Jurkat, Clone E6-1 (cell line): ENCODE measurements at regions not wholly inside any gene's neighbourhood (a gene's known extent, or its start where the extent isn't known, plus 50 kb on each side); places are given as distances from the start of the nearest gene placed in this dataset.

ENCODE experiments used
- DNase-seq: peaks from one replicate; pipeline ENCODE4 v3.0.0-alpha.2; 2011; ENCODE audit warnings: low read depth, low spot score
- H3K4me3 ChIP-seq: 2 replicates; pipeline ENCODE4 v1.5.1; 2011; ENCODE audit warnings: mild to moderate bottlenecking, low read length, control low read depth, moderate library complexity

- no peak overlapping the region for H3K4me3 ChIP-seq
- DNase-seq: no peak
These were observed 215.3 kb downstream of the MID1IP1 start for GRCh38 chrX:39016556-39016955.

DNA sequence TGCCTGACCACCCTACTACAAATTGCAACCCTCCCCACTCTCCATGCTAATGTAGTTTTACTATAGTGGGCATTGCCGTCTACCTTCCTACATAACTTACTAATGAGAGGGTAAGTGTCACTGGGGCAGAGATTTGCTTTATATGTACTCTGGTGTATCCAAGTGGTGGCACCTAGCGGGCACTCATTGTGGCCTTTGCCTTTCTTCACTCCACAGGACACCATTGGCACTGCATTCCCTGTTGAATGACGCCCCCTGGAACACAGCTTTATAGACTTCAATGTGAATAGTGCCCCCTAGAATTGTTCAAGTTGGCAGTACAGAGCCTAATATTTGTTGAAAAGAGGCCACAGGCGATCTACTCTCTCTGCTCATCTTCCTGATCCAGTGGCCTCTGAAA, 215.8 kb downstream of the MID1IP1 start:
- DNase-seq: no peak
- H3K4me3 ChIP-seq: no peak overlapping the region

DNA sequence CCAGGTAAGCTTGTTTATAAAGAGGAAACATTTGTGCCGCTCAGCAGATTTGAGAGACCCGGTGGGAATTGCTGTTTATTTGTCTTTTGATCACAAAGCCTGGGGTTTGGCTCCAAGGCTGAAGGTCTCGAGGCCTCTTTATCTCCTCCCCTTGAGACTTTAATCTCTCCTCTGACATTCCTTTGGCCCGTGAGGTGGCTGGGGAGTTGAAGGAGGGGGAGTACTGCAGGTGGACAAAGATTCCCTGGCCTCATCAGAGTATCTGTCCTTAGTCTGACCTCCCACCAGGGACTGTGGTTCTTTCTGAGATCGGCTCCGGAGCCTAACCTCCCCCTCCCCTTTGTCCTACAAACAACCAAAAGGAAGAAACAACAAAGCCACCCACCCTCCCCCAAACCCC, 216.5 kb downstream of the MID1IP1 start:
- DNase-seq: no peak
- H3K4me3 ChIP-seq: no peak overlapping the region

DNA sequence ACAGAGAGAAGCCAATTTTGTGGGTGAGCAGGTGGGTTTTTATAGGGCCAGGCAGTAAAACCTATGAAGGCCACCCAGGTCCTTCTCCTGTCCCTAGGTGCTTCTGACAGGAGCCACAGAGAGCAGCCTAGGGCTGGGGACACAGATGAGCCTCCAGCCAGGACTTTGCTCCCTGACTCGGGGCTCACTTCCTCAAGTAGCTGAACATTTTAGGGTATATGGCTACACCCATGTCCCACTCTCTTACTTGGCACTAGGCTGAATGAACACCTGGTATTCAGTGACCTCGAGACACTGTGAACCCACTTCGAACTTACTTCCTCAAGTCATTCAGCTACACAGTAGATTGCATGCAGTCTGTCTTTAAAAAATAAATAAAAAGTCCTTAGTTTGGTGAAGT, 217.3 kb downstream of the MID1IP1 start:
- no peak for DNase-seq

DNA sequence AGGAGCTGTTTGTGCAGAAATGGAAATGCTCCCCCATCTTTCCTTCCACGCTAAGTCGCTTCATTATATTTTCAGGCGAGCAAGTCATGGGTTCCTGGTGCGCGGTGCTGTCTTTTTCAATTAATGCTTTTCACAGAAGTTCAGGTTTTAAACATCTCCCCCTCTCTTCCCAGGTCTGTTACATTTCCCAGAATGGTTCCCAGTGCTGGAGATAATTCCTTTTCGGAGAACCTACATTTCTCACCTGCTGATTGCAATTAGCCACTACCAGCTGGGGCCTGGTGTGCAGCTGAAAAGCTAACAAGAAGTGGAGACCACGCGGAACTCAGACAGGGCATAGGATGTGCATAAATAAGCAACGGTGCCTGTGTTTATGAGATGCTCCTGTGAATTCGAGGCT, 217.8 kb downstream of the MID1IP1 start:
- H3K4me3 ChIP-seq: no peak overlapping the region
- DNase-seq: no peak

More for the DNA sequence above, 217.3 kb downstream of the MID1IP1 start:
- no peak overlapping the region for H3K4me3 ChIP-seq

DNA sequence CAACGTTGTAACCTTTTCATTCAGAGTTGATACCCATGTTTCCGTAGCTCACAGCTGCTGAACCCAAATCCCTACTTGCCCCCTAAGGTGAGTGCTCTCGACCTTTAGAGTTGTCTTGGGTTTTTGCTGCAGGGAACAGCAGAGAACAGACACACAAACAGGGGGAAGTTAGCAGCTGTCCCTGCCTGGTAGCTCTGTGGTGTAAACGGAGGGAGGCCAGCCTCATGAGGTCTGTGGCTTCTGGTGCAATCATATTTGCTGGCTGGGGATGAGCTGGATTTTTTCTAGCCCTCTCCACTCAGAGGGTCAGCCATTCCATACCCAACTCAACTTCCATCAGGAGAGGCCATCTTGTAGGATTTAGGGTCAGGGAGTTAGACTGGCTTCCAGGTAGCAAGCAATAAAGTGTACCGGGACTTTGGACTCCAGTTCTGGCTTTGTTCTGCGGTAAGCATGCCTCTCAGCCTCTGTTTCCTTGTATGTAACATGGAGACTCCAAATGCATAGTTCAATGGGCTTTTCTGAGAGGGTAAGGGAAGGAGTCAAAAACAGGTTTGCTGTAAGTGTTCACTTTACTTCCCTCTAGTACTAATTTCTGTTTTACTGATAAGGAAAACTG, 218.9 kb downstream of the MID1IP1 start:
- DNase-seq: no peak

DNA sequence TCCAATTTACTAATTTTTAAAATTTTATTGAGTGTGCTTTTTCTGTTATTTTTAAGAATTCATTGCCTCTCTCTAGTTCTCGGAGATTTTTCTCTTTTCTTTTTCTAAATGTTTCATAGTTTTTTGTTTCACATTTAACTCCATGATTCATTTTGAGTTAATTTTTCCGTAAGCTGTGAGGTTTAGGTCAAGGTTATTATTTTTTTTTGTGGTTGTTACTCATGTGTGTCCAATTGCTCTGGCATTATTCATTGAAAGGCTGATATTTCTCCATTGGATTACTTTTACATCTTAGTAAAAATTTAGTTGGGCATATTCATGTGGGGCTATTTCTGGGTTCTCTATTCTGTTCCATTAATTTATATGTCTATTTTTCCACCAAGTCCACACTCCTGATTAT, 220.8 kb downstream of the MID1IP1 start:
- no peak for DNase-seq
- no peak overlapping the region for H3K4me3 ChIP-seq

More for the DNA sequence above, 218.9 kb downstream of the MID1IP1 start:
- no peak overlapping the region for H3K4me3 ChIP-seq

GRCh38 chrX:39029221-39029620, 228.0 kb downstream of the MID1IP1 start:
- no peak overlapping the region for H3K4me3 ChIP-seq
- DNase-seq: no peak

DNA sequence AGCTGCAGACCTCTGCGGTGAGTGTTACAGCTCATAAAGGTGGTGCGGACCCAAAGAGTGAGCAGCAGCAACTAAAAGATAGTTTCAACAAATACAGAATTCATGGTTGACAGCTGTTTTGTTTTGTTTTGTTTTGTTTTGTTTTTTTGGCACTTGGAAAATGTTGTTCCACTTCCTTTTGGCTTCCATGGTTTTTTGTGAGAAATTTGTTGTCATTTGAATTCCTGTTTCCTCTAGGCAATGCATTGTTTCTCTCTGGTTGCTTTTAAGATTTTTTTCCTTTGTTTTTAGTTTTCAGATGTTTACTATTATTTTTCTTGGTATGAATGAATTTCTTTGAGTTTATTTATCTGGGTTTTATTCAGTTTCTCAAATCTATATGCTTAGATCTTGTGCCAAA, 229.4 kb downstream of the MID1IP1 start:
- H3K4me3 ChIP-seq: no peak overlapping the region
- no peak for DNase-seq

DNA sequence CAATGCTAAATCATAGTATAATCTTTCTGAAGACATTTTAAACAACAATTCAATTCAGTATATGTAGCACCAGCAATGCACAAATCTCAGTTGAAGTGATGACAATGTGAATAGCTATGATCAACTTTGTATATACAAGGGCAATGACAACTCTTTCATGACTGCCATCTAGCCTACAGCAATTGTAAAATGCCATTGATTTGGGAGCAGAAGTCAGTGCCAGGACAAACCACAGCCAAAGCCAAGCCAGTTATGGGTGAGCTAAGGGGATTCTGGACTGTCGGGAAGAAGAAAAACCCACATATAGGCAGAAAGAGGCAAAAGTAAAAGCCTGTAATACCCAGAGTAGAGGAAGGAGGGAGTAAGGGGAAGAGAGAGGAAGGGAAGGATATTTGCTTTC, 238.6 kb downstream of the MID1IP1 start:
- no peak for DNase-seq
- no peak overlapping the region for H3K4me3 ChIP-seq

GRCh38 chrX:39043838-39044550, 242.7 kb downstream of the MID1IP1 start:
- no peak for DNase-seq
- H3K4me3 ChIP-seq: no peak overlapping the region

DNA sequence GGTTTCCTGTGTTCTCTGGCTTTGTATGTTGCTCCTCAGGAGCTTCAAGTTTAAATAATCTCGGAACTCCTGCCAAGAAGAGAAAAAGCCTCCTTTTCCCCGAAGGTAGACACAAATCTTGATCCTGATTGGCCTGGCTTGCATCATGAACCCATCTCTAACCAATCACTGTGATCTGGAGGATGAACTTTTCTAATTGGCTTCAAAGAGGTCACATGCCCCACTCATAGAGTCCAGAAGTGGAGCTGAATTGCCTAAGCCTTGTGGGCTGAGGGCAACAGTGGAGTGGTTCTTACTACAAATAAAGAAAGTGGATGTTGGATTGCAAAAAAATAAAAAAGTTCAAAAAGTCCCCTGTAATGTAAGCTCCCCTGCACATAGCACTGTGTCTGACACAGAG, 245.9 kb downstream of the MID1IP1 start:
- DNase-seq: no peak

GRCh38 chrX:39049975-39050374, 248.7 kb downstream of the MID1IP1 start:
- H3K4me3 ChIP-seq: no peak overlapping the region
- no peak for DNase-seq

More for the DNA sequence above, 245.9 kb downstream of the MID1IP1 start:
- H3K4me3 ChIP-seq: no peak overlapping the region

DNA sequence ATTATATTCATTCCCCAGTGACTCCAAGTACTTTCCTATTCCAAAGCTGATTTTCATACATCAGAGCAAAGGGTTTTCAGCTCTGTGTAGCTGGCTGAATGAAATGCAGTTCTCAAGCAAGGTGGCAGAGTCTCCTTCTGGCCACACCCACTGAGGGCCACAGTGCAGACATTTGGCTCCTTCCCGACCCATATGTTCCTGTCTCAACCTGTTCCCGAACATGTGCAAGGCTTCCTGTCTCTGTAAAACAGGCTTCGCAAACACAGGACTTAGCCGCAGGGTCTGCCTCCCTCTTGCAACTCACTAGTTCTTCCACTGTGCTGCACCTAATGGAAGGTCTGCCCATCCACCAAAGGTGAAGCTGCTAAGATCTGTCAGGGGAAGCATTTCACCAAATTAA, 249.2 kb downstream of the MID1IP1 start:
- no peak for DNase-seq
- no peak overlapping the region for H3K4me3 ChIP-seq

DNA sequence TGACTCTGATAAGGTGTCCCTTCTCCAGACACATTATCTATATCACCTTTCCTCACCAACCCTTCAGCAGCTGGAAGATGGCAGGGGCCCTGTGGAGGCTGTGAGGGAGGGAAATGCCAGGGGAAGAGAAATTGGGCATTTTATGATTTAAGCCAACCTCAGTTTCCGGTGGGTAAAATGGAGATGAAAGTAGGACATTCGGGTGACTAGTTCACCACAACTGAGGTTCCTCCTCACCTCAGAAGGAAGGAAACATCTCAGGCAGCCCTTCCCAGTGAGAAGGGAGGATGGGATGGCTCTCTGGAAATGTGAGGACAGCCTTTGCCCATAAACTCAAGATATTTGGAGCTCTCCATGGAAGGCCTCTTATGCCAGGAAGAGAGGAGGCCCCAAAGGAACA, 251.5 kb downstream of the MID1IP1 start:
- peak; percentile 9 for DNase-seq
- H3K4me3 ChIP-seq: no peak overlapping the region

DNA sequence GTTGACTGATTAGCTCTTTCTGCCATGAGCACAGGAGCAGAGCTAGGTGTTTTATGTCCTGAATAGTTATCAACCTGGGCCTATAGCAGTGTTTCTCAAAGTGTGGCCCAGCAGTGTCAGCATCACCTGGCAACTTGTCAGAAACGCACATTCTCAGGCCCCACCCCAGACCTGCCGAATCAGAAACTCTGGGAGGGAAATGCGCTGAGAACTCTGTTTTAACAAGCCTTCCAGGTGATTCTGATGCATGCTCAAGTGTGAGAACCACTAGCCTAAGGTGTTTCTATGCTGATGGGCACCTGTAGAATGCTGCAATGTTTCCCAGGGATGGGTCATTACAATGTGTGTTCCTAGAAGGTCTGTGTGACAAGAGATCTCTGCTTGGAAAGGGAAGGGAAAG, 257.5 kb downstream of the MID1IP1 start:
- no peak overlapping the region for H3K4me3 ChIP-seq
- DNase-seq: no peak

DNA sequence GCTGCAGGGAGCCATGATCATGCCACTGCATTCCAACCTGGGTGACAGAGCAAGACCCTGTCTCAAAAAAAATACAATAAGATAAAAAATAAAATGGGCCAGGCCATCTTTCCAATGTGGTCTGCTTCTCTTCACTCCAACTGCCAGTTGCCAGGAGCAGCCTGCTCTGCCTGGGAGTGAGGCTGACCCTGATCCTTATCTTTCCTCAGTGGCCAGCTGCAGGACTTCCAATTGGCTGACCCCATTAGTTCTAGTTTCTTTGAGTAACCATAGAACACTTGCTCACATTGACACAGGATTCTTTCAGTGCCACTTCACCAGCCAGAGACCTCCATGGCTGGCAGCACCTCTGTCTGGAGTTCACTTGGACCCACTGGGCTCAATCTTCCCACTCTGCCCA, 258.6 kb downstream of the MID1IP1 start:
- H3K4me3 ChIP-seq: no peak overlapping the region
- no peak for DNase-seq

GRCh38 chrX:39063037-39063436, 261.8 kb downstream of the MID1IP1 start:
- H3K4me3 ChIP-seq: no peak overlapping the region
- no peak for DNase-seq

DNA sequence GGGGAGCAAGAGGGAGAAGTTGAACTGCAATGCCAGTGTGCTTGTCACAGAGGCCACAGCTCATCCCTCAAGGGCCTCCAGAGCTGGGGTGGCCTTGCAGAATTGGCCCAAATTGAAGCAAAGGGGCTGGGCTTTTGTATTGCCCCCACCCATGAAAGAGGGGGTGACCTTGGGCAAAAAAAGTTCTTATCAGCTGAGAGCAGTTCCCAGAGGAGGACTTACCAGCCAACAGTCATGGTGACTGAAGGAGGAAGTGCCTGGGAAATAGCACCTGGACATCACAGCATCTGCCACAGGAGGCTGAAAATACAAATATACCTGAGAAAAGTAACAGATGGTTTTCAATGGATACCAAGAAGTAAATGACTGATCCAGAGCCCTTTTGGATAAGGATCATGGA, 262.4 kb downstream of the MID1IP1 start:
- H3K4me3 ChIP-seq: no peak overlapping the region
- DNase-seq: no peak

DNA sequence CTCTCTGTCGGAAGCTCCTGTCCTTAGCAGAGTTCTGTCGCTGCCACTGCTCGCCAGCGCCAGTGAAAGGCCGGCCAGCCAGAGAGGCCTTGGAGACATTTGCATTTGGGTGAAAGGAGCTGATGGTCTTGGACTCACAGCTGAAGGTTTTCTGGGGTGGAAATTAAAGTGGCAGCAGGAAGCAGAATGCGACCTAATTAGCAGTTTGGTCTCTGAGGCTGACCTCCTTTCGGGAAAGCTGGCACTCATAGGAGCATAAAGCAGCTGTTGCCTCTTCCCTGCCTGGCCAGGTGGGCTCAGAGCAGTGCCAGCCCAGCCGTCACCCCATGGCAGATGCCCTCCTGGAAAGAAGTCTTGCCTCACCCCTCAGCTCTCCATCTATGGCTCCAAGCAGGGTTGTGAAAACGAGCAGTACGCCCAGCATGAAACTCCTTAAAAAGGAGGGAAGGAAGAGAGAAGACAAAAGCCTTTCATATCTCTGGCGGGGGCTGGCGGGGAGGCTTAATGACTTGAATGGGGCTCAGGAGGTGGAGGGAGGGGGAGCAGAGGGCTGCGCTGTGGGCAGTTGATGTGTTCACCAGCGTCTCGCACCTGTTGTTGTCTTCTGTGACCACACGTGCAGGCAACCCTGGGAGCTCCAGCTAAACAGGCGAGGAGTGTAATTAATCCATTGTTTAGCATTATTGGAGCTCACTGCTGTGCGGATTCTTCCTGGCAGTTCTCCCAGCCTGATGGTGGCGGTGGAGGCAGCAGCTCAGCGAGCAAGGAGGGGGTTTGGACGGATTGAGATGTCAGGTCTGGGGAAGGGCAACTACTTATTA, 264.0 kb downstream of the MID1IP1 start:
- peak; percentile 15 for DNase-seq
- no peak overlapping the region for H3K4me3 ChIP-seq
